SK-N-SH treated with all-trans-retinoic acid at 6 μM for 48 hours (cell line): ENCODE measurements at regions not wholly inside any gene's neighbourhood (a gene's known extent, or its start where the extent isn't known, plus 50 kb on each side); places are given as distances from the start of the nearest gene placed in this dataset.

Source experiments
- ATAC-seq: fragments of 200-7000 bp; cut with Tn5 transposase; 3 replicates; pipeline ENCODE4 v1.9.1; 2020; ENCODE audit warnings: mild to moderate bottlenecking, moderate library complexity
- ARNTL ChIP-seq: fragments of 450-650 bp; formaldehyde crosslinking; IDR thresholded peaks from 2 replicates; pipeline ENCODE4 v1.5.0; 2020; ENCODE audit warnings: low read depth, mild to moderate bottlenecking, moderate library complexity, borderline replicate concordance
- BACH2 ChIP-seq: fragments of 250-450 bp; sonication (Bioruptor Pico); IDR thresholded peaks from 2 replicates; pipeline ENCODE4 v1.9.0; 2021; ENCODE audit warnings: mild to moderate bottlenecking, borderline replicate concordance
- CSDC2 ChIP-seq: fragments of 250-450 bp; sonication (Bioruptor Pico); IDR thresholded peaks from 2 replicates; pipeline ENCODE4 v1.5.0; 2020; ENCODE audit warnings: mild to moderate bottlenecking, moderate library complexity
- ESRRG ChIP-seq: fragments of 250-450 bp; sonication (Bioruptor Pico); IDR thresholded peaks from 2 replicates; pipeline ENCODE4 v1.6.1; 2021; ENCODE audit warnings: mild to moderate bottlenecking
- GLIS3 ChIP-seq: fragments of 250-450 bp; sonication (Bioruptor Pico); IDR thresholded peaks from 2 replicates; pipeline ENCODE4 v1.5.0; 2020; ENCODE audit warnings: mild to moderate bottlenecking, moderate library complexity
- ISL1 ChIP-seq: fragments of 250-450 bp; sonication (Bioruptor Pico); IDR thresholded peaks from 2 replicates; pipeline ENCODE4 v2.1.2; 2022; ENCODE audit warnings: mild to moderate bottlenecking, moderate library complexity
- OSR1 ChIP-seq: fragments of 250-450 bp; sonication (Bioruptor Pico); IDR thresholded peaks from 2 replicates; pipeline ENCODE4 v1.8.0; 2022; ENCODE audit warnings: moderate library complexity, mild to moderate bottlenecking, inconsistent platforms
- PPARA ChIP-seq: fragments of 250-450 bp; sonication (Bioruptor Pico); IDR thresholded peaks from 2 replicates; pipeline ENCODE4 v1.5.0; 2020; ENCODE audit warnings: mild to moderate bottlenecking, borderline replicate concordance
- RARB ChIP-seq: fragments of 250-450 bp; sonication (Bioruptor Pico); IDR thresholded peaks from 2 replicates; pipeline ENCODE4 v1.8.0; 2021; ENCODE audit warnings: mild to moderate bottlenecking, moderate library complexity
- TOX ChIP-seq: fragments of 250-450 bp; sonication (Bioruptor Pico); IDR thresholded peaks from 2 replicates; pipeline ENCODE4 v1.8.0; 2021; ENCODE audit warnings: mild to moderate bottlenecking, moderate library complexity, borderline replicate concordance
- ZC3H10 ChIP-seq: fragments of 250-450 bp; sonication (Bioruptor Pico); IDR thresholded peaks from 2 replicates; pipeline ENCODE4 v1.5.1; 2021; ENCODE audit warnings: mild to moderate bottlenecking, moderate library complexity
- ZFP3 ChIP-seq: fragments of 250-450 bp; sonication (Bioruptor Pico); IDR thresholded peaks from 2 replicates; pipeline ENCODE4 v1.5.0; 2020; ENCODE audit warnings: mild to moderate bottlenecking, moderate library complexity
- ZFP30 ChIP-seq: fragments of 450-650 bp; formaldehyde crosslinking; IDR thresholded peaks from 2 replicates; pipeline ENCODE4 v1.5.0; 2022; ENCODE audit warnings: mild to moderate bottlenecking, moderate library complexity
- ZNF565 ChIP-seq: fragments of 450-650 bp; formaldehyde crosslinking; conservative IDR thresholded peaks from 2 replicates; pipeline ENCODE4 v1.5.0; 2020; ENCODE audit warnings: low read depth, mild to moderate bottlenecking, moderate library complexity
- ZNF70 ChIP-seq: fragments of 450-650 bp; formaldehyde crosslinking; IDR thresholded peaks from 2 replicates; pipeline ENCODE4 v1.5.0; 2020; ENCODE audit warnings: mild to moderate bottlenecking, moderate library complexity
- ZNF8 ChIP-seq: fragments of 450-650 bp; formaldehyde crosslinking; IDR thresholded peaks from 2 replicates; pipeline ENCODE4 v1.5.0; 2020; ENCODE audit warnings: mild to moderate bottlenecking, moderate library complexity
- TF ChIP-seq, protein P1 (sequence below): fragments of 250-450 bp; sonication (Bioruptor Pico); IDR thresholded peaks from 2 replicates; pipeline ENCODE4 v1.5.1; 2021; ENCODE audit warnings: mild to moderate bottlenecking, moderate library complexity
- TF ChIP-seq, protein P2 (sequence below): fragments of 250-450 bp; sonication (Bioruptor Pico); IDR thresholded peaks from 2 replicates; pipeline ENCODE4 v1.5.1; 2020; ENCODE audit warnings: low read depth, mild to moderate bottlenecking, moderate library complexity
- TF ChIP-seq, protein P3 (sequence below): fragments of 250-450 bp; sonication (Bioruptor Pico); IDR thresholded peaks from 2 replicates; pipeline ENCODE4 v1.8.0; 2021; ENCODE audit warnings: low read depth, mild to moderate bottlenecking, moderate library complexity, borderline replicate concordance
- TF ChIP-seq, protein P4 (sequence below): fragments of 250-450 bp; sonication (Bioruptor Pico); IDR thresholded peaks from 2 replicates; pipeline ENCODE4 v1.5.0; 2020; ENCODE audit warnings: mild to moderate bottlenecking, moderate library complexity

DNA sequence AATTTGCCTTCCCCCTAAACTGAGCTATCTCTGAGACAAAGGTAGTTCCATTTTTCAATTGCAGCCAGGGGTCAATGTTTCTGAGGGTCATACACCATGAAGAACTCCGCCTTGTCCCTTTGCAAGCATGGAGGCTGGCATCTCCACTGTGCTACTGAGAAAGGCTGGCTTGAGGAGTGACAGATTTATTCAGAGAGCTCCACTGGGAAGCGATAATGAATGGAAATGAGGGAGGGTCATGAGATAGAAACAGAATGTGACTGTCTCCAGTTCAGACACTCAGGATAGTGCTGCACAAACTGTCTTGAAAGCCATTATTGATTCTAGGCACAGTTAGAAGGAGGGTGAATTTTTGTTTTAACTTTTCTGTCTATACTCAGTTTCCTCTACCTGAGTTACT is 197.5 kb downstream of the ZNF326 start:
- TF ChIP-seq, protein P1, sequence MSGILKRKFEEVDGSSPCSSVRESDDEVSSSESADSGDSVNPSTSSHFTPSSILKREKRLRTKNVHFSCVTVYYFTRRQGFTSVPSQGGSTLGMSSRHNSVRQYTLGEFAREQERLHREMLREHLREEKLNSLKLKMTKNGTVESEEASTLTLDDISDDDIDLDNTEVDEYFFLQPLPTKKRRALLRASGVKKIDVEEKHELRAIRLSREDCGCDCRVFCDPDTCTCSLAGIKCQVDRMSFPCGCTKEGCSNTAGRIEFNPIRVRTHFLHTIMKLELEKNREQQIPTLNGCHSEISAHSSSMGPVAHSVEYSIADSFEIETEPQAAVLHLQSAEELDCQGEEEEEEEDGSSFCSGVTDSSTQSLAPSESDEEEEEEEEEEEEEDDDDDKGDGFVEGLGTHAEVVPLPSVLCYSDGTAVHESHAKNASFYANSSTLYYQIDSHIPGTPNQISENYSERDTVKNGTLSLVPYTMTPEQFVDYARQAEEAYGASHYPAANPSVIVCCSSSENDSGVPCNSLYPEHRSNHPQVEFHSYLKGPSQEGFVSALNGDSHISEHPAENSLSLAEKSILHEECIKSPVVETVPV (CRISPR knock-in tag), result no peak
- TF ChIP-seq ZNF70 (CRISPR knock-in tag), result no peak
- no peak for TF ChIP-seq TOX (CRISPR knock-in tag)

DNA sequence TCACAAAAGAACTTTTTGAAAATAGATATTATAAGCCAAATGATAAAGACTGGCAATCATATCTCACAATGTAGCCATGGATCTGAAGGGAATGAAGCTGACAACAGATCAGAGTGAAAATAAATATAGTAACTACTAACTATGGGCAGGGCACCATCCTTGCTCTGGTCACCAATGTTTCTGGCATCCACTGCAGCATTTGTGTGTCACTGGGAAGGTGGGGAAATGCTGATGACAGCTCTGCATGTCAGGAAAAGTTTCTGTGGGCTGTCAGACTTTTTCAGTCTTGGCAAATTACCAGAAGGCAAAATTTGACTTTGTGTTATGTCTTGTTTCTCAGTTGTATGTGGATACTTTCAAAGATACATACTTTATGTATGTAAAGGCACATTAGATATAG is 195.6 kb downstream of the ZNF326 start:
- TF ChIP-seq, protein P2, sequence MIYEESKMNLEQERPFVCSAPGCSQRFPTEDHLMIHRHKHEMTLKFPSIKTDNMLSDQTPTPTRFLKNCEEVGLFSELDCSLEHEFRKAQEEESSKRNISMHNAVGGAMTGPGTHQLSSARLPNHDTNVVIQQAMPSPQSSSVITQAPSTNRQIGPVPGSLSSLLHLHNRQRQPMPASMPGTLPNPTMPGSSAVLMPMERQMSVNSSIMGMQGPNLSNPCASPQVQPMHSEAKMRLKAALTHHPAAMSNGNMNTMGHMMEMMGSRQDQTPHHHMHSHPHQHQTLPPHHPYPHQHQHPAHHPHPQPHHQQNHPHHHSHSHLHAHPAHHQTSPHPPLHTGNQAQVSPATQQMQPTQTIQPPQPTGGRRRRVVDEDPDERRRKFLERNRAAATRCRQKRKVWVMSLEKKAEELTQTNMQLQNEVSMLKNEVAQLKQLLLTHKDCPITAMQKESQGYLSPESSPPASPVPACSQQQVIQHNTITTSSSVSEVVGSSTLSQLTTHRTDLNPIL (CRISPR knock-in tag), result no peak
- TF ChIP-seq, protein P1 (CRISPR knock-in tag), result no peak
- no peak for TF ChIP-seq BACH2 (CRISPR knock-in tag)
- no peak for TF ChIP-seq TOX (CRISPR knock-in tag)
- TF ChIP-seq GLIS3 (CRISPR knock-in tag), result no peak
- no peak for TF ChIP-seq ISL1 (CRISPR knock-in tag)
- TF ChIP-seq RARB, result no peak
- no peak for TF ChIP-seq PPARA (CRISPR knock-in tag)
- TF ChIP-seq ZNF8 (CRISPR knock-in tag), result no peak
- no peak for TF ChIP-seq ZFP3 (CRISPR knock-in tag)
- TF ChIP-seq, protein P3, sequence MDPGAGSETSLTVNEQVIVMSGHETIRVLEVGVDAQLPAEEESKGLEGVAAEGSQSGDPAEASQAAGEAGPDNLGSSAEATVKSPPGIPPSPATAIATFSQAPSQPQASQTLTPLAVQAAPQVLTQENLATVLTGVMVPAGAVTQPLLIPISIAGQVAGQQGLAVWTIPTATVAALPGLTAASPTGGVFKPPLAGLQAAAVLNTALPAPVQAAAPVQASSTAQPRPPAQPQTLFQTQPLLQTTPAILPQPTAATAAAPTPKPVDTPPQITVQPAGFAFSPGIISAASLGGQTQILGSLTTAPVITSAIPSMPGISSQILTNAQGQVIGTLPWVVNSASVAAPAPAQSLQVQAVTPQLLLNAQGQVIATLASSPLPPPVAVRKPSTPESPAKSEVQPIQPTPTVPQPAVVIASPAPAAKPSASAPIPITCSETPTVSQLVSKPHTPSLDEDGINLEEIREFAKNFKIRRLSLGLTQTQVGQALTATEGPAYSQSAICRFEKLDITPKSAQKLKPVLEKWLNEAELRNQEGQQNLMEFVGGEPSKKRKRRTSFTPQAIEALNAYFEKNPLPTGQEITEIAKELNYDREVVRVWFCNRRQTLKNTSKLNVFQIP (CRISPR knock-in tag), result no peak
- TF ChIP-seq CSDC2, result no peak
- TF ChIP-seq ARNTL (CRISPR knock-in tag), result no peak
- TF ChIP-seq ZNF565 (CRISPR knock-in tag), result no peak
- TF ChIP-seq ESRRG (CRISPR knock-in tag), result no peak
- TF ChIP-seq OSR1 (CRISPR knock-in tag), result no peak
- TF ChIP-seq ZNF70 (CRISPR knock-in tag), result no peak
- no peak for ATAC-seq

More for the DNA sequence above, 197.5 kb downstream of the ZNF326 start:
- no peak for ATAC-seq

DNA sequence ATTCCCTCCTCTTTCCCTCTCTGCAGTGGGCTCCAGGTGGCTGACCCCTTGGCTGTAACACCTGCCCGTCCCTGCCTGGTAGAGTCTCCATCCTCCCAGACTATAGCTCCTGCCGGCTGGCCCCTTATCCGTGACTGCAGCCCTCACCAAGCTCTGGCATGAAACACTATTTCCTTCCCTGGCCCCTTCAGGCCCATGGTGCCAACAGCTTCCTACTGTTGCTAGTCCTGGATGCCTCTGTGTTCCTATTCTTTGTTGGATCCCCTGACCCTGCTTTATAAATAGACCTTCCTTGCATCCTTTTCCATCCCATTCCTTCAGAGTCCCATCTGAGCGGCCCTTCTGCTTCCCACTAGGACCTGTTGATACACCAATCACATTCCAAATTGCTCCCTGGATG is 195.0 kb downstream of the ZNF326 start:
- ATAC-seq, result no peak
- TF ChIP-seq RARB, result no peak
- TF ChIP-seq, protein P2 (CRISPR knock-in tag), result no peak
- no peak for TF ChIP-seq ZFP30 (CRISPR knock-in tag)

DNA sequence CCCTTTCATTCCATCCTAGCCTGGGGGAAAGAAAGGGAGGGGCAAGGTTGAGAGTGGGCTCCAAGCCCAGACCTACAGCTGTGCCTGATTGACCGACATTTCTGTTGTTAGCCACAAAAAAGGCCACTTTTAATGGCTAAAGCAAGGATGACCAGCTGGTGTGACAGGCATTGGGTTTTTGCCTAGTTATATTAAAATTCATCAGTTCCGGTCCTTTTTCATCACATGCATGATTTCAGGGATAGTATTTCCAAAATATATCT is 192.3 kb downstream of the ZNF326 start:
- ATAC-seq, result no peak
- TF ChIP-seq, protein P2 (CRISPR knock-in tag), result no peak
- TF ChIP-seq RARB, result no peak
- TF ChIP-seq TOX (CRISPR knock-in tag), result no peak
- no peak for TF ChIP-seq OSR1 (CRISPR knock-in tag)
- TF ChIP-seq, protein P1 (CRISPR knock-in tag), result no peak
- no peak for TF ChIP-seq ZNF70 (CRISPR knock-in tag)
- TF ChIP-seq, protein P4, sequence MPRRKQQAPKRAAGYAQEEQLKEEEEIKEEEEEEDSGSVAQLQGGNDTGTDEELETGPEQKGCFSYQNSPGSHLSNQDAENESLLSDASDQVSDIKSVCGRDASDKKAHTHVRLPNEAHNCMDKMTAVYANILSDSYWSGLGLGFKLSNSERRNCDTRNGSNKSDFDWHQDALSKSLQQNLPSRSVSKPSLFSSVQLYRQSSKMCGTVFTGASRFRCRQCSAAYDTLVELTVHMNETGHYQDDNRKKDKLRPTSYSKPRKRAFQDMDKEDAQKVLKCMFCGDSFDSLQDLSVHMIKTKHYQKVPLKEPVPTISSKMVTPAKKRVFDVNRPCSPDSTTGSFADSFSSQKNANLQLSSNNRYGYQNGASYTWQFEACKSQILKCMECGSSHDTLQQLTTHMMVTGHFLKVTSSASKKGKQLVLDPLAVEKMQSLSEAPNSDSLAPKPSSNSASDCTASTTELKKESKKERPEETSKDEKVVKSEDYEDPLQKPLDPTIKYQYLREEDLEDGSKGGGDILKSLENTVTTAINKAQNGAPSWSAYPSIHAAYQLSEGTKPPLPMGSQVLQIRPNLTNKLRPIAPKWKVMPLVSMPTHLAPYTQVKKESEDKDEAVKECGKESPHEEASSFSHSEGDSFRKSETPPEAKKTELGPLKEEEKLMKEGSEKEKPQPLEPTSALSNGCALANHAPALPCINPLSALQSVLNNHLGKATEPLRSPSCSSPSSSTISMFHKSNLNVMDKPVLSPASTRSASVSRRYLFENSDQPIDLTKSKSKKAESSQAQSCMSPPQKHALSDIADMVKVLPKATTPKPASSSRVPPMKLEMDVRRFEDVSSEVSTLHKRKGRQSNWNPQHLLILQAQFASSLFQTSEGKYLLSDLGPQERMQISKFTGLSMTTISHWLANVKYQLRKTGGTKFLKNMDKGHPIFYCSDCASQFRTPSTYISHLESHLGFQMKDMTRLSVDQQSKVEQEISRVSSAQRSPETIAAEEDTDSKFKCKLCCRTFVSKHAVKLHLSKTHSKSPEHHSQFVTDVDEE (CRISPR knock-in tag), result no peak
- no peak for TF ChIP-seq ZFP30 (CRISPR knock-in tag)
- no peak for TF ChIP-seq ZC3H10 (CRISPR knock-in tag)
- TF ChIP-seq, protein P3 (CRISPR knock-in tag), result no peak
- no peak for TF ChIP-seq ZNF565 (CRISPR knock-in tag)
